Omental fat pad (tissue), 3 donors: ENCODE measurements at regions not wholly inside any gene's neighbourhood (a gene's known extent, or its start where the extent isn't known, plus 50 kb on each side); places are given as distances from the start of the nearest gene placed in this dataset.

Experiments used
- ATAC-seq: fragments of 150-250 bp; one replicate; pipeline ENCODE4 v1.9.1; 2016; ENCODE audit warnings: mild to moderate bottlenecking, moderate library complexity; ENCODE audit not compliant: low FRiP score
- DNase-seq: peaks from one replicate; pipeline ENCODE4 v3.0.0-alpha.2; 2019; ENCODE audit warnings: low spot score
- CTCF ChIP-seq, 3 donors: fragments of 450-650 bp; IDR thresholded peaks; one replicate each; pipeline ENCODE4 v1.5.1; 2016 to 2017; ENCODE audit warnings: antibody characterized with exemption in 3 of 3, mild to moderate bottlenecking in 3 of 3, moderate library complexity in 2 of 3

GRCh38 chr13:107376341-107377125 lies 808.6 kb upstream of the ARGLU1 start:
- no peak for TF ChIP-seq CTCF (IDR thresholded peaks at IDR 0.05)
- ATAC-seq: no peak
- DNase-seq: no peak

DNA sequence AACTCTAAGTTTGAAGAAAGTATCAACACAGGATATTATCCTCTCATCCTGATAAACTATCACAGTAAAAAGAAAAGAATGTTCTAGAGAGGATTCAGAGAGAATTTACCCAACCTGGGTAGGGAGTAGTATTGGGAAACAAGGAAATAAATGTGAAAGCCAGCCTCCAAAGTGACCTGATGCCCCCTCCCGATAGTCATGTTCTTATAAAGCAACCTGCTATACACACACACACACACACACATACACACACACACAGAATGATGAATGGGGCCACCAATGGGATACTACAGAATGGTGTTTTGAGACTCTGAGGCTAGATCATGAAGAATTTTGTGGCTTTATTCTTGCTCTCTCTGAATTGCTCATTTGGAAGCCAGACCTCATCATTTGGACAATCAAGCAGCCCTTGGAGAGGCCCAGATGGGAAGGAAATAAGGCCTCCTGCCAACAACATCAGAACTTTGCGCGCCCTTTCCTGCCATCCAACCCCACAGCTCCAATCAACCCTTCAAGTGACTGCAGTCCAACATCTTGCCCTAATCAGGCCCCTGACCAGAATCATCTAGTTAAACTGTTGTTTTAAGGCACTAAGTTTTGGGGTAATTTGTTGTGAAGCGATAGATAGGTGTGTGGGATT lies 807.9 kb upstream of the ARGLU1 start:
- TF ChIP-seq CTCF (IDR thresholded peaks at IDR 0.05): no peak
- DNase-seq (no peak), ATAC-seq (no peak)

GRCh38 chr13:107374038-107374437 lies 806.1 kb upstream of the ARGLU1 start:
- DNase-seq: no peak
- no peak for ATAC-seq
- no peak for TF ChIP-seq CTCF (IDR thresholded peaks at IDR 0.05)

DNA sequence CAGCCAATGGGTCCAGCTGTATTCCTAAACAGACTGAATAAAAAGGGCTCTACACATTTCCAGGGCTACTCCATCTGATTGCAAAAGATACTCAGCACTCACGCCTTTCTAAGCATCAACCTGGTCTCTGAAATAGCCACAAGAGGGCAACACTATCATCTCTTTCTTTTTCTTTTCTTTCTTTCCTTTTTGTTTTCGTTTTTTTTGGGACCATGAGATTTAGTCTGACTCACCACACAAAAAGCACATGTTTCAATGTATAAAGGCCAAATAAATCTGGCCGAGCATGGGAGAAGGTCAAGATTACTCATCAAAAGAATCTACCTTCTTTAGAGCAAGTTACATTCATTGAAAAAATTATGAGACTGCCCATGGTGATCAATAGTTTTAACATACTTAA lies 805.6 kb upstream of the ARGLU1 start:
- no peak for TF ChIP-seq CTCF (IDR thresholded peaks at IDR 0.05)
- DNase-seq: no peak
- ATAC-seq: peak; percentile 78

- DNase-seq (no peak), ATAC-seq (peak; percentile 62)
- TF ChIP-seq CTCF (IDR thresholded peaks at IDR 0.05): no peak
These were observed 802.3 kb upstream of the ARGLU1 start for GRCh38 chr13:107370015-107370785.

DNA sequence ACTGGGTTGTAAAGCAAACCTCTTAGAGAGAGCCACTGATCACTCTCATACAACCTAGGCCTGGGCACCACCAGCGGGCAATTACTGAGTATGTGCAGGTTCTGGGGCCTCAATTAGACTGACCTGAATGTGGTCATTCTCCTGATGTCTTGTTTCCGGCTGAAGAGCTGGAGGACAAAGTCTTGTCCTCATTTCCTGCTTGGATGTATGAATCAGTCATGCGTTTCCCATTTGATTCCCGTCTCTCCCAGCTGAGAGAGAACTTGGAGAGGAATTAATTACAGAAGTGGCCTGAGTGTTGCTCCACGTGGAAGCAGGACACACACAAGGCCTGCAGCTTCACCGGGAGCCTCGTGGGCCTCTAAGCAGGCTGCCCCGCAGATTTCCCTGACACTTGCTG lies 799.3 kb upstream of the ARGLU1 start:
- TF ChIP-seq CTCF (IDR thresholded peaks at IDR 0.05): no peak
- DNase-seq (no peak), ATAC-seq (no peak)
